ENCODE measurements at regions not wholly inside any gene's neighbourhood (a gene's known extent, or its start where the extent isn't known, plus 50 kb on each side); places are given as distances from the start of the nearest gene placed in this dataset.

GRCh38 chr9:73090214-73090613 is 61.5 kb upstream of the ANXA1 start:
- no peak overlapping the region for H4K8ac ChIP-seq (ENCODE audit: low read depth in 2 of 2, low read length in 2 of 2)
- in situ Hi-C loops (cut with MboI; ENCODE audit: low sequenced_read_pairs) (no loop called here), dilution Hi-C loops (cut with HindIII; ENCODE audit: low sequenced_read_pairs, unreplicated experiment) (no loop called here), intact Hi-C loops (cut with micrococcal nuclease) (loop anchor here (10.0 kb wide), 1 partner anchor 1645 kb away; no protein-coding TSS in a partner anchor)
- no peaks in the 10 kb centered on the region for H3K9me3 ChIP-seq (ENCODE audit: control insufficient read depth, insufficient read depth, low read length)
- H2BK5ac ChIP-seq (ENCODE audit: low read depth, low read length, poor library complexity, severe bottlenecking), result no peak overlapping the region
- H3K18ac ChIP-seq (ENCODE audit: low read depth, low read length), result no peak overlapping the region
- ChIA-PET POLR2A (ENCODE audit: unreplicated experiment) (no interaction called here), CTCF (no interaction called here)
- H3K56ac ChIP-seq (ENCODE audit: extremely low read depth, insufficient read depth, low read length), result no peak overlapping the region
- BruUV-seq (replicated peaks), result no TSS peak
- H3K27ac ChIP-seq (ENCODE audit: insufficient read depth, low read length), result no peak overlapping the region
- no peaks in the 10 kb centered on the region for H3K79me1 ChIP-seq (ENCODE audit: low read depth in 1 of 2, low read length in 2 of 2)
- 0 out of 2 replicates have a peak, but pooled peaks have one; percentile 1 for TF ChIP-seq MAFK (IDR thresholded peaks at IDR 0.05; ENCODE audit: low read depth, low read length)
- TF ChIP-seq NFE2L2 (IDR thresholded peaks at IDR 0.05; ENCODE audit: low read depth, low read length), result peak; percentile 39; the same call in 1 of the 2 replicates
- no peak for TF ChIP-seq RCOR1 (IDR thresholded peaks at IDR 0.05; ENCODE audit: insufficient replicate concordance, low read length)
- TF ChIP-seq USF2 (IDR thresholded peaks at IDR 0.05; ENCODE audit: low read depth, low read length), result no peak
- no peak for TF ChIP-seq RFX5 (IDR thresholded peaks at IDR 0.05; ENCODE audit: low read depth, low read length)
- no peak for TF ChIP-seq BHLHE40 (IDR thresholded peaks at IDR 0.05; ENCODE audit: low read depth, low read length)
- no peak for TF ChIP-seq CHD1 (IDR thresholded peaks at IDR 0.05; ENCODE audit: low read depth, low read length)
- no peak for TF ChIP-seq SMC3 (IDR thresholded peaks at IDR 0.05; ENCODE audit: low read depth, low read length)
- no peak for TF ChIP-seq POLR2A (IDR thresholded peaks at IDR 0.05; ENCODE audit: low read depth, low read length)
- DNase-seq, result no peak
- no peaks in the 10 kb centered on the region for H3K9me1 ChIP-seq (ENCODE audit: insufficient read depth, low read length)
- H3K4ac ChIP-seq (ENCODE audit: low read depth, low read length), result no peak overlapping the region
- H3K36me3 ChIP-seq (ENCODE audit: control insufficient read depth, insufficient read depth, low read length), result no peaks in the 10 kb centered on the region
- no peak overlapping the region for H3K4me2 ChIP-seq (ENCODE audit: low read depth, low read length)
- no peaks in the 10 kb centered on the region for H4K20me1 ChIP-seq (ENCODE audit: insufficient read depth, low read length)
- no peak overlapping the region for H2AK9ac ChIP-seq (replicated peaks; ENCODE audit: low read depth, low read length, poor library complexity)
- peaks cover 2% of the 10 kb centered on the region; the same call in 1 of the 2 replicates for H3K27me3 ChIP-seq (ENCODE audit: control insufficient read depth, insufficient read depth, low read length)
- H3K4me3 ChIP-seq (ENCODE audit: insufficient read depth, low read depth, low read length), result no peak overlapping the region
- no peak overlapping the region for H3K9ac ChIP-seq (ENCODE audit: low read depth, low read length)
- no CpG with 5 or more reads among the region's 3 CpGs for WGBS, 2 experiments (ENCODE audit: extremely low coverage in 2 of 2, insufficient read length in 1 of 2)
- H3K4me1 ChIP-seq (ENCODE audit: control insufficient read depth, insufficient read depth, low read length), result no peaks in the 10 kb centered on the region
- no peak overlapping the region for H2BK120ac ChIP-seq (ENCODE audit: low read depth, low read length)
- no peak overlapping the region for H3K14ac ChIP-seq (replicated peaks; ENCODE audit: low read depth, low read length)
- H2AK5ac ChIP-seq (ENCODE audit: low read depth, low read length), result no peak overlapping the region
- no peak overlapping the region for H4K5ac ChIP-seq (ENCODE audit: low read depth, low read length)
- ATAC-seq (ENCODE audit: low read depth), result no peak
- no peak overlapping the region for H3K23ac ChIP-seq (ENCODE audit: low read depth, low read length)
- H4K91ac ChIP-seq (ENCODE audit: insufficient read depth, low read depth, low read length), result no peak overlapping the region
- H2BK20ac ChIP-seq (ENCODE audit: low read depth, low read length), result no peak overlapping the region
- no peak overlapping the region for H2AFZ ChIP-seq (replicated peaks; ENCODE audit: low read length, poor library complexity)
- no peak overlapping the region for H2BK15ac ChIP-seq (ENCODE audit: low read depth, low read length)

Measured in IMR-90 (cell line).